ENCODE measurements at regions not wholly inside any gene's neighbourhood (a gene's known extent, or its start where the extent isn't known, plus 50 kb on each side); places are given as distances from the start of the nearest gene placed in this dataset.

DNA sequence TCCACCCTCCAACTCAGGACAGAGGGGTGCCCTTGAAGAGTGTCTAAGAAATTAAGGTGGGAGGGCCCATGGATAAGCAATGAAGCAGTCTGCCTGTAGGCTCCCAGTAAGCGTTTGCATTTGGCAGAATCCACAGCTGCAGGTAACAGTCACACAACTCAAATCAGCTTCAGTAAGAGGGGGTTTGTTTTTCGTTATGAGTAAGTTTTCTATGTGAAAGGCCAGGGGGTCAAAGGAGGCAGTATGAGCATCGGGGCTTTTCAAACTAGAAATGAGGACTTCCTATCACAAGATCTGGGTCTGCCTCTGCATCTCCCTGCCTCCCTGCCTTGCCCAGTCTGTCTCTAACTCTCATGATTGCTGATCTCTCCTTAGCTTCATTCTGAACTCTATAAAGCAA is 128.1 kb upstream of the CCL2 start:
- H3K27ac Mint-ChIP-seq: no peak overlapping the region
- H3K27me3 Mint-ChIP-seq (ENCODE audit: low read depth): peaks cover 66% of the 10 kb centered on the region
- no peaks in the 10 kb centered on the region for H3K36me3 Mint-ChIP-seq
- H3K9me3 Mint-ChIP-seq: no peaks in the 10 kb centered on the region
- H3K4me3 Mint-ChIP-seq: no peak overlapping the region
- no peak for DNase-seq (ENCODE audit: low spot score in 2 of 2, unreplicated experiment in 2 of 2)
- TF ChIP-seq, protein P1, sequence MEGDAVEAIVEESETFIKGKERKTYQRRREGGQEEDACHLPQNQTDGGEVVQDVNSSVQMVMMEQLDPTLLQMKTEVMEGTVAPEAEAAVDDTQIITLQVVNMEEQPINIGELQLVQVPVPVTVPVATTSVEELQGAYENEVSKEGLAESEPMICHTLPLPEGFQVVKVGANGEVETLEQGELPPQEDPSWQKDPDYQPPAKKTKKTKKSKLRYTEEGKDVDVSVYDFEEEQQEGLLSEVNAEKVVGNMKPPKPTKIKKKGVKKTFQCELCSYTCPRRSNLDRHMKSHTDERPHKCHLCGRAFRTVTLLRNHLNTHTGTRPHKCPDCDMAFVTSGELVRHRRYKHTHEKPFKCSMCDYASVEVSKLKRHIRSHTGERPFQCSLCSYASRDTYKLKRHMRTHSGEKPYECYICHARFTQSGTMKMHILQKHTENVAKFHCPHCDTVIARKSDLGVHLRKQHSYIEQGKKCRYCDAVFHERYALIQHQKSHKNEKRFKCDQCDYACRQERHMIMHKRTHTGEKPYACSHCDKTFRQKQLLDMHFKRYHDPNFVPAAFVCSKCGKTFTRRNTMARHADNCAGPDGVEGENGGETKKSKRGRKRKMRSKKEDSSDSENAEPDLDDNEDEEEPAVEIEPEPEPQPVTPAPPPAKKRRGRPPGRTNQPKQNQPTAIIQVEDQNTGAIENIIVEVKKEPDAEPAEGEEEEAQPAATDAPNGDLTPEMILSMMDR (IDR thresholded peaks at IDR 0.05; ENCODE audit: unreplicated experiment): no peak
- H3K4me1 Mint-ChIP-seq: no peaks in the 10 kb centered on the region

DNA sequence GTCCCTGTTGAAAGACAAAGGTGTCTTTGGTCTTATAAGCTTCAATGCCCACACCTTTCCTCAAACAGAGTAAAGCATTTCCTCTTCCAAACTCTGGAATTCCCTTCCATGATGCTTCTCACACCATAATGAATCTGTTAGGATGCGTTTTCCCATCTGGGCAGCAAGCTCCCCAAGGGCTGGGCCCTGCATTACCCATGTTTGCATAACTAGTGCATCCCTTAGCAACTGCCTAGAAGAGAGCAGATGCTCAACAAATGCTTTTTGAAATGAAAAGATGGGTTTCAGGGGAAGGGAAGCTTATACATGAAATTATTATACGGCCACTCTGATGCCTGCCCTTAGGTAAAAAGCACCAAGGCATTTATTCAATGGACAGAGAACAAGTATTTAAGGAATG is 124.5 kb upstream of the CCL2 start:
- no peaks in the 10 kb centered on the region for H3K36me3 Mint-ChIP-seq
- H3K4me3 Mint-ChIP-seq: no peak overlapping the region
- no peaks in the 10 kb centered on the region for H3K9me3 Mint-ChIP-seq
- no peak overlapping the region for H3K27ac Mint-ChIP-seq
- H3K27me3 Mint-ChIP-seq (ENCODE audit: low read depth): peaks cover 43% of the 10 kb centered on the region
- TF ChIP-seq, protein P1 (IDR thresholded peaks at IDR 0.05; ENCODE audit: unreplicated experiment): no peak
- no peaks in the 10 kb centered on the region for H3K4me1 Mint-ChIP-seq
- DNase-seq (ENCODE audit: low spot score in 2 of 2, unreplicated experiment in 2 of 2): no peak

DNA sequence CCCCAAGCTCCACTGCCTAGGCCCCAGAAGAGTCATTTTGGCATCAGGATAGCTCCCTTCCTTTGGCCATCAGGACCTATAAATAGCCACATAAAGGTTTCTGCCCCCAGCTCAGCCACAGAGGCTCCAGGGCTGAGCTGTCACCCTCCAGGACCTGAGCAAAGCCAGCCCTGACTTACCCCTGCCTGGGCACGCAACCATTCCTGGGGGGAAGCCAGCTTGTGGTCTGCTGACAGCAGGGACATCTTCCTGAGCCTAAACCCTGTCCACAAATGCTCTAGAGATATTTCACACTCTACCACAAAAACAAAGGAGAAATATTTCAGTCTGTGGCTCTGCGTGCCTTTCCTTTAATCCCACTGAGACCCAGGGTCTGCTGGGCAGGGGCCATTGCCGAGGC is 123.7 kb upstream of the CCL2 start:
- no peak overlapping the region for H3K27ac Mint-ChIP-seq
- H3K4me3 Mint-ChIP-seq: no peak overlapping the region
- no peaks in the 10 kb centered on the region for H3K36me3 Mint-ChIP-seq
- H3K9me3 Mint-ChIP-seq: no peaks in the 10 kb centered on the region
- DNase-seq (ENCODE audit: low spot score in 2 of 2, unreplicated experiment in 2 of 2): no peak
- H3K27me3 Mint-ChIP-seq (ENCODE audit: low read depth): peaks cover 36% of the 10 kb centered on the region
- peaks cover 4% of the 10 kb centered on the region for H3K4me1 Mint-ChIP-seq
- TF ChIP-seq, protein P1 (IDR thresholded peaks at IDR 0.05; ENCODE audit: unreplicated experiment): no peak

DNA sequence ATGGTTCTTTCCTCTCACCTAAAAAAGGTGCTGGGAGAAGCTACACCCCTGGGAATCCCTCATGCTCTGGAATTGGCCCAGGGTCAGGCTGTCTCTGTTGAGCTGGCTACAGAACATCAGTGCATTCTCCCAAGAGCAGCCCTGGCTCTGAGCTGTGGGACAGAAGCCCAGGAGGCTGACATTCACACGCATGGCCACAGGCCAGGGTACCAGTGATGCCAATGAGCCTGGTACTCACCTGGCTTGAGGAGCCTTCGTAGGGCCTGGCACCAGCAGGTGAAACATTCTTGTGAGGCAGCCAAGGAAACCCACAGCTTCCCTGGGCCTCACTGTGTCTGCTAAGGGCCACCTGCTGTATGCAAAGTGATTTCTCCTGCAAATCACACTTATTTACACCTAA is 121.7 kb upstream of the CCL2 start:
- H3K9me3 Mint-ChIP-seq: no peaks in the 10 kb centered on the region
- no peak overlapping the region for H3K27ac Mint-ChIP-seq
- H3K4me1 Mint-ChIP-seq: peaks cover 4% of the 10 kb centered on the region
- H3K27me3 Mint-ChIP-seq (ENCODE audit: low read depth): peaks cover 18% of the 10 kb centered on the region
- H3K4me3 Mint-ChIP-seq: no peak overlapping the region
- no peak for DNase-seq (ENCODE audit: low spot score in 2 of 2, unreplicated experiment in 2 of 2)
- H3K36me3 Mint-ChIP-seq: no peaks in the 10 kb centered on the region
- TF ChIP-seq, protein P1 (IDR thresholded peaks at IDR 0.05; ENCODE audit: unreplicated experiment): no peak

DNA sequence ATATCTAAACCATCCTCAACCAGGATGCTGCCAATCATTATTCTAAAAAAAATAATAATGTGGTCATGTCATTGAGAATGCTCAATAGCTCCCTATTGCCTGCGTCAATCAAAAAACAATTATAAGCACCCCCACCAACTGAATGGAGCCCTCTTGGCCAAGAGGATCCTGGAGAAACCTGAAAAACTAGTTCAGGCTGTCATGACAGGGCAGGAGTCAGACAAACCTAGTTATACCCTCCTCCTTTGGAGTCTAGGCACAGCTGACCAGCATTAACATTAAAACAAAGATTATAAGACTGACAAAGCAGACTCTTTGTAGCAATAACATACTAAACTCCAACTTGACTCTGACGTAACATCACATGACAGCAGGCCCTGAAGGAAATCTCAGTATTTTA is 119.2 kb upstream of the CCL2 start:
- Mint-ChIP-seq H3K27me3 (ENCODE audit: low read depth) (peaks cover 21% of the 10 kb centered on the region), H3K9me3 (no peaks in the 10 kb centered on the region), H3K27ac (no peak overlapping the region), H3K4me1 (peaks cover 4% of the 10 kb centered on the region), H3K36me3 (no peaks in the 10 kb centered on the region), H3K4me3 (no peak overlapping the region)
- no peak for DNase-seq (ENCODE audit: low spot score in 2 of 2, unreplicated experiment in 2 of 2)
- TF ChIP-seq, protein P1 (IDR thresholded peaks at IDR 0.05; ENCODE audit: unreplicated experiment): no peak

DNA sequence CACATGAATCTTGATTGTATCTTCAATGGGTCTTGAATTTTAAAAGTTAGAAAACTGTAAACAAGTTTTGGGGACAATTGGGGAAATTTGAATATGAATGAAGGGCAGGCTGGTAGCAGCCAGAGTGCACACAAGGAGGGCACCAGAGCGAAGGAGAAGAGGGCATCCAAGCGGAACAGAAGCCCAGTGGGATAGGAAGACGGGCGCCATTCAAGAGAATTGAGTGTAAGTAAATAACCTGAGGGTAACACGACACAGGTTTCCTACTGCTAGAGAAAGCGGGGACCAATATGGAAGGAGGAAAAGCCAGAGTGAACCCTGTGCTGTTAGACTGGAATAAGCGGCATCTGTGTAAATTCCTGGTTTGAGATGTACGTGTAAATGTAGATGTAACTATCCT is 115.1 kb upstream of the CCL2 start:
- Mint-ChIP-seq H3K27me3 (ENCODE audit: low read depth) (peaks cover 21% of the 10 kb centered on the region), H3K9me3 (no peaks in the 10 kb centered on the region), H3K4me1 (peaks cover 4% of the 10 kb centered on the region), H3K27ac (no peak overlapping the region), H3K36me3 (no peaks in the 10 kb centered on the region), H3K4me3 (no peak overlapping the region)
- TF ChIP-seq, protein P1 (IDR thresholded peaks at IDR 0.05; ENCODE audit: unreplicated experiment): no peak
- no peak for DNase-seq (ENCODE audit: low spot score in 2 of 2, unreplicated experiment in 2 of 2)

Measured in mesothelial cell of epicardium (in vitro differentiated cells).